Fibroblast of the aortic adventitia (primary cell): ENCODE measurements at regions not wholly inside any gene's neighbourhood (a gene's known extent, or its start where the extent isn't known, plus 50 kb on each side); places are given as distances from the start of the nearest gene placed in this dataset.
"Not testable (repeated sequence)": the region's sequence is repeated elsewhere in the genome, so short reads cannot be mapped to it uniquely, and the experiment has no call there.

ENCODE experiments used
- DNase-seq: peaks from one replicate; pipeline ENCODE4 v3.0.0-alpha.2; 2010; ENCODE audit warnings: low read depth
- H3K4me3 ChIP-seq: 2 replicates; pipeline ENCODE4 v1.5.1; 2011; ENCODE audit warnings: low read depth, mild to moderate bottlenecking, control low read depth, low read length, moderate library complexity
- TF ChIP-seq, protein P1 (sequence below): IDR thresholded peaks from 2 replicates; pipeline ENCODE4 v1.5.1; 2011; ENCODE audit warnings: mild to moderate bottlenecking, low read length, control low read depth, inconsistent platforms; ENCODE audit not compliant: insufficient read depth

DNA sequence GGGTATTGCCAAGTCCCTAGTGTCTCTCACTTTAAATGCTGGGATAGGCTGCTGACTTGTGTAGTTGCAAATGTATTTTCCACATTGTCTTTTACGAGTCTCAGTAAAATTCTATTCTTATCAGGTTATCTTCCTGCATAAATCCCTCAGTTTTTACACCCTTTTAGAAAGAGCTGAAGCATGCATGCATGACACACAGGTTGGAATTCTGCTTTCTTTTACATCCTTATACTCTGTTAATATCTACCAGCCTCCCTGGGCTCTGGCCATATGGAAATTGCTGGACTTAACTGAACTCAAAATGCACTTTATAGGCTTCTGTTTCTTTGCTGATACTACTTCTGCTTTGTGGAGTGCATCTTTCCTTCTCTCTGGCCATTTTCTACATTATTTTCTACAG lies 477.4 kb downstream of the FRK start:
- DNase-seq: no peak
- TF ChIP-seq, protein P1, sequence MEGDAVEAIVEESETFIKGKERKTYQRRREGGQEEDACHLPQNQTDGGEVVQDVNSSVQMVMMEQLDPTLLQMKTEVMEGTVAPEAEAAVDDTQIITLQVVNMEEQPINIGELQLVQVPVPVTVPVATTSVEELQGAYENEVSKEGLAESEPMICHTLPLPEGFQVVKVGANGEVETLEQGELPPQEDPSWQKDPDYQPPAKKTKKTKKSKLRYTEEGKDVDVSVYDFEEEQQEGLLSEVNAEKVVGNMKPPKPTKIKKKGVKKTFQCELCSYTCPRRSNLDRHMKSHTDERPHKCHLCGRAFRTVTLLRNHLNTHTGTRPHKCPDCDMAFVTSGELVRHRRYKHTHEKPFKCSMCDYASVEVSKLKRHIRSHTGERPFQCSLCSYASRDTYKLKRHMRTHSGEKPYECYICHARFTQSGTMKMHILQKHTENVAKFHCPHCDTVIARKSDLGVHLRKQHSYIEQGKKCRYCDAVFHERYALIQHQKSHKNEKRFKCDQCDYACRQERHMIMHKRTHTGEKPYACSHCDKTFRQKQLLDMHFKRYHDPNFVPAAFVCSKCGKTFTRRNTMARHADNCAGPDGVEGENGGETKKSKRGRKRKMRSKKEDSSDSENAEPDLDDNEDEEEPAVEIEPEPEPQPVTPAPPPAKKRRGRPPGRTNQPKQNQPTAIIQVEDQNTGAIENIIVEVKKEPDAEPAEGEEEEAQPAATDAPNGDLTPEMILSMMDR: no peak
- H3K4me3 ChIP-seq: no peak overlapping the region

DNA sequence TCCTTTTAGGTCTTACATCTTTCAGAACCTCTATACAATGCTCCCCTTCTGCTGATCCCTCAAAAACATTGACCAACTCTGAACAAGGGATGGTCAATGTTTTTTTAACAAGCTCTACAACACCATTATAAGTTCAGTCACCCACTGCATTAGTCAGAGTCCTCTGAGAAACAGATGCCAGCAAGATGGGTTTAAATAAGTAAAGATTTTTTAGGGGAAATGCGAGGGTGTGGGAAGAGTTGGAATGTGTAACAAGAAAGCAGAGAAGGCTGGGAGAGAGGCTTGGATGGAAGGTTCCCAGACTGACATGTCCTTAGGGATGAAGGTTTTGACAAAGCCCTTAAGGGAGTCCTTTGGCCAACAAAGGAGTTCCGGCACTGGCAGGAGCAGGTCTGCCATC lies 478.3 kb downstream of the FRK start:
- TF ChIP-seq, protein P1: no peak
- no peak for DNase-seq
- H3K4me3 ChIP-seq: no peak overlapping the region

DNA sequence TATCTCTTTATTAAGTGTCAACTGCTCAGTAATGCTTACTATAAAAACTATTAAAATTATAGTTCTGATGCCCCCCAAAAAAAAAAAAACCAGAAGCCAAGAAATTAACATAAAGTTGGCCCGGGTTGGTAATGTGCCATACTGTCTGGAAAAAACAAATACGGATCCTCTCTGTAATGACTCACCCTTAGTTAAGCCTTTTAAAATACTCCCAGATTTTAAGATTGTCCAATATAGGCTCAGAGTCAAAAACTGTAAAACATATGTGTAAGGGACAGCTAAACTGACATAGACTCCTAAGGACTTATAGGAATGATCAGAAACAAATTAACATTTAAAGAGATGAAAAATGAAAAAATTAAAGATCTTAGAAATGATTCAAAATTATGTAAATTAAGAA lies 481.1 kb downstream of the FRK start:
- not testable (repeated sequence) for DNase-seq, H3K4me3 ChIP-seq

DNA sequence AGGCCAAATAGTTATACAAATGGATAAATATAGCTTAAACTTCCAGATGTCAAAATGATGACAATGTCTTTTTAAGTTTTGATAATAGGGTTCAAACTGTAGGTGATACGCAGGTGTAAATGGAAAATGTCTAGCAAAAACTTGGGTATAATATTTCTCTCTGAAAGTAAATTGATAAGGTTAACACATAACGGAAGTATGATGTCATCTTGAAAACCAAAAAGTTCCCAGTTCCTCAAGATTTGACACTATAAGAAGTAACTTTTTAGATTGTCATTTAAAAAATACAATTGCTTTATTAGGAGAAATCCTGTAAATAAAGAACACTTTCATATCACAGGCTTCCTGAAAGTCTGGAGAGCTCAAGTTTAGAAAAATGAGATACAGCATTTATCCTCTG lies 483.4 kb downstream of the FRK start:
- no peak for DNase-seq
- TF ChIP-seq, protein P1: no peak
- H3K4me3 ChIP-seq: no peak overlapping the region

DNA sequence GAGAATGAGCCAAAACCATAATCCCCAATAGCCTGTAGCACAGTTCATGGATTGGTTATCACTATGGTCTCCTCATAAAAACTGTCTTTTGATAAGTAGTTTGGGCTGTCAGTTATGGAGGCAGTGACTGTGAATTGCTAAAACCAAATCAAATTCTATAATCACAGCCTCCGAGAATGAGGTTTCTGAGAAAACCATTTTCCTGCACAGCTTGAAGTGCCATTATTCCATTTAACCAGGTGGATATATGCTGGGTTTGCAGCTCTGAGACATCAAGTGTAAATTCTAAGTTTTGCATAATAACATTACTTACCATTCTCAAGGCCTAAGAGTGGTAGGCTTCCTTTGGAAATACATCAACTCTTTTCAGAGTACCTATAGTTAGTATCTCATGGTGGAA lies 485.4 kb downstream of the FRK start:
- DNase-seq: no peak
- no peak overlapping the region for H3K4me3 ChIP-seq
- TF ChIP-seq, protein P1: no peak

DNA sequence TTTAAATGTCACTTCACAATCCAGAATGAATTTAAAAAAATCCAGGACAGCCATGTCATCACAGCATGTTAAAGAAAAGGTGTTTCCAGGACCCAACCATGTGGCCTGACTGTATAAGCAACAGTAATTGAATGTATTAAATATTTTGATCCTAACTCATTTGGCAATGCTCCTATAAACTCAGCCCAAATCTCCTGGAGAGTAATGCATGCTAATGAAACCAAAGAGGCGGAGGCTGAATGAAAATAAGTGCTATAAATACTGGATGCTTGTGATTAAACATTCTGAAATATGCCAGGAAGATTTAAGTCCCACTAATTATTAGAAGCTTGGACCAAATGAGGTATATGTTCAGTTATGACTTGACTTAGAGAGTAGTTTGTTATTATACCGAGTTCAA lies 486.8 kb downstream of the FRK start:
- no peak overlapping the region for H3K4me3 ChIP-seq
- TF ChIP-seq, protein P1: no peak
- no peak for DNase-seq

DNA sequence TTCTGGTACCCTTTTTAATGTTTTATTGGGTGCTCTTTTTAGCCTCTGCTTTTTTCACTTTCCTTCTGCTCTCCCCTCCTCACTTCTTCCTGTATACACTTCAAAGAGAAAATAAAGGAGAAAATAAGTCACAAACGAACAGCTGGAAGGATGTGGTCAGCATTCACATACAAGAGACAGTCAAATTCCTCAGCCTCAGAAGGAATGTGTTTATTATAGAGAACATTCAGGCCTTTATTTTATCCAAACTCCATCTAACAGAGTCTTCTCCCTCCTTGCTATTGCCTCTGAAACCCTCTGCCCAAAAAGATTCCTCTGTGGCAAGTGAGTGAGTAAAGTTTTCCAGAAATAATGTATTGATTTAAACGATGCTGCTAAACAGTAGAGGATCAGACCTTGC lies 490.4 kb downstream of the FRK start:
- DNase-seq: no peak
- TF ChIP-seq, protein P1: no peak
- H3K4me3 ChIP-seq: no peak overlapping the region

DNA sequence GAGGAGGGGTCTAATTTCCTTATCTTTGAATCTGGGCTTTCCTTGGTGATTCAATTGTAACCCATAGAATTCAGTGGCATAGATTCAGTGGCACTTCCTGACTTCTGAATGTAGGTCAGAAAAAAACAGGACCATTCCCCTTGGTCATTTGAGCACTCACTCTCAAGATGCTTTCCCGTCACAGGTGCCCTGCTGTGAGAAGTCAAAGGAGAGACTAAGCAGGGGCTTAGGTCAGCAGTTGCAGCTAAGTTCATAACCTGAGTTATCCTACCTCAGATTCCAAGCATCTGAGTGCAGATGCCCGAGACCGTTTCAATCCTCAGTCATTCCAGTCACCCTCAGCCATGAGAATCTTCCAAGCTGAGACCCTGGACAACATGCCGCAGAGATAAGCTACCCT lies 506.6 kb downstream of the FRK start:
- H3K4me3 ChIP-seq: no peak overlapping the region
- TF ChIP-seq, protein P1: no peak
- DNase-seq: no peak
